GM23338 (cell line): ENCODE measurements at regions not wholly inside any gene's neighbourhood (a gene's known extent, or its start where the extent isn't known, plus 50 kb on each side); places are given as distances from the start of the nearest gene placed in this dataset.

Source experiments
- ATAC-seq: fragments of 200-7000 bp; cut with Tn5 transposase; 3 replicates; pipeline ENCODE4 v1.9.1; 2020
- DNase-seq: peaks from one replicate; pipeline ENCODE4 v3.0.0-alpha.2; 2015; ENCODE audit warnings: low spot score
- H2AFZ ChIP-seq: fragments of 200-600 bp; sonication (generic); 2 replicates; pipeline ENCODE4 v1.8.0; 2016; ENCODE audit warnings: antibody characterized with exemption, mild to moderate bottlenecking, moderate library complexity
- H3F3A ChIP-seq: fragments of 200-600 bp; sonication (generic); replicated peaks from 2 replicates; pipeline ENCODE4 v1.8.0; 2017; ENCODE audit warnings: antibody characterized with exemption, mixed run types, low read depth
- H3K27ac ChIP-seq: fragments of 200-600 bp; sonication (generic); 2 replicates; pipeline ENCODE4 v1.6.1; 2016; ENCODE audit warnings: low read depth
- H3K27me3 ChIP-seq: fragments of 200-600 bp; sonication (generic); 2 replicates; pipeline ENCODE4 v1.8.0; 2016; ENCODE audit warnings: mild to moderate bottlenecking, mixed run types, moderate library complexity; ENCODE audit not compliant: insufficient read depth
- H3K36me3 ChIP-seq: fragments of 200-600 bp; sonication (generic); 2 replicates; pipeline ENCODE4 v1.8.0; 2016; ENCODE audit warnings: mild to moderate bottlenecking; ENCODE audit not compliant: insufficient read depth
- H3K4me1 ChIP-seq: fragments of 200-600 bp; sonication (generic); 2 replicates; pipeline ENCODE4 v1.8.0; 2016; ENCODE audit warnings: mild to moderate bottlenecking, moderate library complexity; ENCODE audit not compliant: insufficient read depth
- H3K4me2 ChIP-seq: fragments of 200-600 bp; sonication (generic); 2 replicates; pipeline ENCODE4 v1.7.1; 2017; ENCODE audit warnings: mixed run types
- H3K4me3 ChIP-seq: fragments of 200-600 bp; sonication (generic); 2 replicates; pipeline ENCODE4 v1.6.1; 2016; ENCODE audit warnings: mixed run types
- H3K79me2 ChIP-seq: fragments of 200-600 bp; sonication (generic); replicated peaks from 2 replicates; pipeline ENCODE4 v1.8.0; 2017; ENCODE audit warnings: mild to moderate bottlenecking; ENCODE audit not compliant: insufficient read depth
- H3K9me2 ChIP-seq: fragments of 200-600 bp; sonication (generic); 2 replicates; pipeline ENCODE4 v1.8.0; 2017; ENCODE audit not compliant: insufficient read depth
- H4K20me1 ChIP-seq: fragments of 200-600 bp; sonication (generic); replicated peaks from 2 replicates; pipeline ENCODE4 v1.8.0; 2017; ENCODE audit warnings: mild to moderate bottlenecking; ENCODE audit not compliant: insufficient read depth
- H3K27ac Mint-ChIP-seq: 2 replicates; pipeline ENCODE4 v1.8.0; 2020; ENCODE audit warnings: inconsistent platforms, mild to moderate bottlenecking, moderate library complexity, mixed read lengths
- H3K27me3 Mint-ChIP-seq: 3 replicates; pipeline ENCODE4 v1.8.0; 2022; ENCODE audit warnings: low read depth, mild to moderate bottlenecking, moderate library complexity, mixed read lengths, inconsistent platforms; ENCODE audit not compliant: insufficient read depth, poor library complexity
- H3K36me3 Mint-ChIP-seq: 3 replicates; pipeline ENCODE4 v1.8.0; 2021; ENCODE audit warnings: low read depth, mild to moderate bottlenecking, inconsistent platforms, moderate library complexity, mixed read lengths
- H3K4me1 Mint-ChIP-seq: 3 replicates; pipeline ENCODE4 v1.8.0; 2020; ENCODE audit warnings: mild to moderate bottlenecking, inconsistent platforms, mixed read lengths
- H3K4me3 Mint-ChIP-seq: 3 replicates; pipeline ENCODE4 v1.8.0; 2021; ENCODE audit warnings: moderate library complexity, mild to moderate bottlenecking, inconsistent platforms, mixed read lengths
- H3K9me3 Mint-ChIP-seq: 3 replicates; pipeline ENCODE4 v1.8.0; 2020; ENCODE audit warnings: moderate library complexity, mild to moderate bottlenecking, inconsistent platforms, mixed read lengths
- CREB1 ChIP-seq: fragments of 250-450 bp; sonication (Bioruptor Pico); IDR thresholded peaks from 2 replicates; pipeline ENCODE4 v1.5.0; 2020; ENCODE audit warnings: low read depth, mild to moderate bottlenecking, moderate library complexity
- CTCF ChIP-seq, 2 experiments: fragments of 200-600 bp in 1 of 2; sonication (generic) in 1 of 2; conservative IDR thresholded peaks; 2 replicates each; pipeline versions ENCODE4 v1.5.1 to v1.6.1; 2016 to 2017; ENCODE audit warnings: antibody characterized with exemption in 2 of 2, low read depth in 2 of 2, mild to moderate bottlenecking in 2 of 2, moderate library complexity in 1 of 2
- EZH2 ChIP-seq: fragments of 200-600 bp; sonication (generic); IDR thresholded peaks from one replicate; pipeline ENCODE4 v1.8.0; 2017; ENCODE audit warnings: antibody characterized with exemption, mild to moderate bottlenecking, low read depth; ENCODE audit not compliant: unreplicated experiment
- EZH2phosphoT487 ChIP-seq: fragments of 200-600 bp; sonication (generic); IDR thresholded peaks from one replicate; pipeline ENCODE4 v1.8.1; 2018; ENCODE audit warnings: antibody characterized with exemption; ENCODE audit not compliant: unreplicated experiment
- JUNB ChIP-seq: IDR thresholded peaks from one replicate; pipeline ENCODE4 v1.6.1; 2016; ENCODE audit warnings: antibody characterized with exemption; ENCODE audit not compliant: unreplicated experiment
- NANOG ChIP-seq: IDR thresholded peaks from 2 replicates; pipeline ENCODE4 v1.6.1; 2016; ENCODE audit warnings: antibody characterized with exemption, borderline replicate concordance
- POLR2AphosphoS5 ChIP-seq: IDR thresholded peaks from 2 replicates; pipeline ENCODE4 v1.6.1; 2016; ENCODE audit warnings: antibody characterized with exemption, low read depth
- STAT1 ChIP-seq: IDR thresholded peaks from one replicate; pipeline ENCODE4 v1.6.1; 2016; ENCODE audit warnings: antibody characterized with exemption; ENCODE audit not compliant: unreplicated experiment
- ZNF114 ChIP-seq: fragments of 250-450 bp; sonication (Bioruptor Pico); IDR thresholded peaks from 2 replicates; pipeline ENCODE4 v1.5.0; 2020; ENCODE audit warnings: mild to moderate bottlenecking, moderate library complexity
- ZNF331 ChIP-seq: fragments of 250-450 bp; sonication (Bioruptor Pico); IDR thresholded peaks from 2 replicates; pipeline ENCODE4 v1.5.0; 2020; ENCODE audit warnings: low read depth, mild to moderate bottlenecking, moderate library complexity
- TF ChIP-seq, protein P1 (sequence below): IDR thresholded peaks from 2 replicates; pipeline ENCODE4 v1.6.1; 2016; ENCODE audit warnings: antibody characterized with exemption
- TF ChIP-seq, protein P2 (sequence below): fragments of 250-450 bp; sonication (Bioruptor Pico); IDR thresholded peaks from 2 replicates; pipeline ENCODE4 v1.5.0; 2020; ENCODE audit warnings: mild to moderate bottlenecking, moderate library complexity

- TF ChIP-seq, protein P1, sequence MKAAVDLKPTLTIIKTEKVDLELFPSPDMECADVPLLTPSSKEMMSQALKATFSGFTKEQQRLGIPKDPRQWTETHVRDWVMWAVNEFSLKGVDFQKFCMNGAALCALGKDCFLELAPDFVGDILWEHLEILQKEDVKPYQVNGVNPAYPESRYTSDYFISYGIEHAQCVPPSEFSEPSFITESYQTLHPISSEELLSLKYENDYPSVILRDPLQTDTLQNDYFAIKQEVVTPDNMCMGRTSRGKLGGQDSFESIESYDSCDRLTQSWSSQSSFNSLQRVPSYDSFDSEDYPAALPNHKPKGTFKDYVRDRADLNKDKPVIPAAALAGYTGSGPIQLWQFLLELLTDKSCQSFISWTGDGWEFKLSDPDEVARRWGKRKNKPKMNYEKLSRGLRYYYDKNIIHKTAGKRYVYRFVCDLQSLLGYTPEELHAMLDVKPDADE, result no peak
- TF ChIP-seq EZH2, result no peak
- TF ChIP-seq EZH2phosphoT487, result no peak
These were observed 76.6 kb upstream of the ACTRT2 start (continued) for GRCh38 chr1:2944705-2945104.

DNA sequence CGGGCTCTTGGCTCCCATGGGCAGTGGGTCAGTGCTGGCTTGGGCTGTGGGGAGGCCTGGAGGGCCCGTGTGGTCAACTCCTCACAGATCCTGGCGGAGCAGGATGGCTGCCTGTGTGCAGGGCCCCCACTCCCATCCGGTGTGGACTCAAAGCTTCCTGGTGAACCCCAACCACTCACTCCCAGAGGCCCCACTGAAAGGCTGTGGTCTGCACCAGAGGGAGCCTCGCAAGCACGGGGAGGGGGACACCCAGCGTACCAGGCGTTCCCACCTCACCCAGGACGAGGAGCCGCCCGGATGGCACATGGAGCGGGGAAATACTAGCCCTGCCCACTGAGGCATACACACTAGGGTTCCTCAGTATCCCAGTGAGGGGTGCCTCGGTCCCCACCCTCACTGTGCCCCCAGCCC is 75.4 kb upstream of the ACTRT2 start:
- no peak for ATAC-seq
- no peaks in the 10 kb centered on the region for H3K4me1 Mint-ChIP-seq
- no peak for DNase-seq
- H4K20me1 ChIP-seq, result no peaks in the 10 kb centered on the region
- no peak overlapping the region for H3K4me3 Mint-ChIP-seq
- H3K4me2 ChIP-seq, result no peak overlapping the region
- H3K4me3 ChIP-seq, result no peak overlapping the region
- H3K9me2 ChIP-seq, result no peaks in the 10 kb centered on the region
- H3F3A ChIP-seq, result 0 out of 2 replicates have a peak, but pooled peaks cover 3% of the 10 kb centered on the region
- H3K36me3 Mint-ChIP-seq, result peaks cover 7% of the 10 kb centered on the region; the same call in 2 of the 3 replicates
- no peaks in the 10 kb centered on the region for H3K79me2 ChIP-seq
- H2AFZ ChIP-seq, result no peak overlapping the region
- H3K9me3 Mint-ChIP-seq, result peaks cover 51% of the 10 kb centered on the region
- no peak overlapping the region for H3K27ac ChIP-seq
- H3K27ac Mint-ChIP-seq, result no peak overlapping the region
- peaks cover 5% of the 10 kb centered on the region for H3K27me3 Mint-ChIP-seq
- no peaks in the 10 kb centered on the region; the same call in 1 of the 2 replicates for H3K36me3 ChIP-seq
- no peaks in the 10 kb centered on the region for H3K27me3 ChIP-seq
- H3K4me1 ChIP-seq, result no peaks in the 10 kb centered on the region
- no peak for TF ChIP-seq ZNF114 (CRISPR knock-in tag)
- TF ChIP-seq, protein P1, result no peak
- no peak for TF ChIP-seq ZNF331
- TF ChIP-seq JUNB, result no peak
- no peak for TF ChIP-seq STAT1
- no peak for TF ChIP-seq NANOG
- TF ChIP-seq CTCF (conservative IDR thresholded peaks at IDR 0.05; ENCODE audit: low read depth in 2 of 2), result no peak
- no peak for TF ChIP-seq POLR2AphosphoS5
- TF ChIP-seq CREB1 (CRISPR knock-in tag), result no peak
- no peak for TF ChIP-seq EZH2phosphoT487
- TF ChIP-seq, protein P2, sequence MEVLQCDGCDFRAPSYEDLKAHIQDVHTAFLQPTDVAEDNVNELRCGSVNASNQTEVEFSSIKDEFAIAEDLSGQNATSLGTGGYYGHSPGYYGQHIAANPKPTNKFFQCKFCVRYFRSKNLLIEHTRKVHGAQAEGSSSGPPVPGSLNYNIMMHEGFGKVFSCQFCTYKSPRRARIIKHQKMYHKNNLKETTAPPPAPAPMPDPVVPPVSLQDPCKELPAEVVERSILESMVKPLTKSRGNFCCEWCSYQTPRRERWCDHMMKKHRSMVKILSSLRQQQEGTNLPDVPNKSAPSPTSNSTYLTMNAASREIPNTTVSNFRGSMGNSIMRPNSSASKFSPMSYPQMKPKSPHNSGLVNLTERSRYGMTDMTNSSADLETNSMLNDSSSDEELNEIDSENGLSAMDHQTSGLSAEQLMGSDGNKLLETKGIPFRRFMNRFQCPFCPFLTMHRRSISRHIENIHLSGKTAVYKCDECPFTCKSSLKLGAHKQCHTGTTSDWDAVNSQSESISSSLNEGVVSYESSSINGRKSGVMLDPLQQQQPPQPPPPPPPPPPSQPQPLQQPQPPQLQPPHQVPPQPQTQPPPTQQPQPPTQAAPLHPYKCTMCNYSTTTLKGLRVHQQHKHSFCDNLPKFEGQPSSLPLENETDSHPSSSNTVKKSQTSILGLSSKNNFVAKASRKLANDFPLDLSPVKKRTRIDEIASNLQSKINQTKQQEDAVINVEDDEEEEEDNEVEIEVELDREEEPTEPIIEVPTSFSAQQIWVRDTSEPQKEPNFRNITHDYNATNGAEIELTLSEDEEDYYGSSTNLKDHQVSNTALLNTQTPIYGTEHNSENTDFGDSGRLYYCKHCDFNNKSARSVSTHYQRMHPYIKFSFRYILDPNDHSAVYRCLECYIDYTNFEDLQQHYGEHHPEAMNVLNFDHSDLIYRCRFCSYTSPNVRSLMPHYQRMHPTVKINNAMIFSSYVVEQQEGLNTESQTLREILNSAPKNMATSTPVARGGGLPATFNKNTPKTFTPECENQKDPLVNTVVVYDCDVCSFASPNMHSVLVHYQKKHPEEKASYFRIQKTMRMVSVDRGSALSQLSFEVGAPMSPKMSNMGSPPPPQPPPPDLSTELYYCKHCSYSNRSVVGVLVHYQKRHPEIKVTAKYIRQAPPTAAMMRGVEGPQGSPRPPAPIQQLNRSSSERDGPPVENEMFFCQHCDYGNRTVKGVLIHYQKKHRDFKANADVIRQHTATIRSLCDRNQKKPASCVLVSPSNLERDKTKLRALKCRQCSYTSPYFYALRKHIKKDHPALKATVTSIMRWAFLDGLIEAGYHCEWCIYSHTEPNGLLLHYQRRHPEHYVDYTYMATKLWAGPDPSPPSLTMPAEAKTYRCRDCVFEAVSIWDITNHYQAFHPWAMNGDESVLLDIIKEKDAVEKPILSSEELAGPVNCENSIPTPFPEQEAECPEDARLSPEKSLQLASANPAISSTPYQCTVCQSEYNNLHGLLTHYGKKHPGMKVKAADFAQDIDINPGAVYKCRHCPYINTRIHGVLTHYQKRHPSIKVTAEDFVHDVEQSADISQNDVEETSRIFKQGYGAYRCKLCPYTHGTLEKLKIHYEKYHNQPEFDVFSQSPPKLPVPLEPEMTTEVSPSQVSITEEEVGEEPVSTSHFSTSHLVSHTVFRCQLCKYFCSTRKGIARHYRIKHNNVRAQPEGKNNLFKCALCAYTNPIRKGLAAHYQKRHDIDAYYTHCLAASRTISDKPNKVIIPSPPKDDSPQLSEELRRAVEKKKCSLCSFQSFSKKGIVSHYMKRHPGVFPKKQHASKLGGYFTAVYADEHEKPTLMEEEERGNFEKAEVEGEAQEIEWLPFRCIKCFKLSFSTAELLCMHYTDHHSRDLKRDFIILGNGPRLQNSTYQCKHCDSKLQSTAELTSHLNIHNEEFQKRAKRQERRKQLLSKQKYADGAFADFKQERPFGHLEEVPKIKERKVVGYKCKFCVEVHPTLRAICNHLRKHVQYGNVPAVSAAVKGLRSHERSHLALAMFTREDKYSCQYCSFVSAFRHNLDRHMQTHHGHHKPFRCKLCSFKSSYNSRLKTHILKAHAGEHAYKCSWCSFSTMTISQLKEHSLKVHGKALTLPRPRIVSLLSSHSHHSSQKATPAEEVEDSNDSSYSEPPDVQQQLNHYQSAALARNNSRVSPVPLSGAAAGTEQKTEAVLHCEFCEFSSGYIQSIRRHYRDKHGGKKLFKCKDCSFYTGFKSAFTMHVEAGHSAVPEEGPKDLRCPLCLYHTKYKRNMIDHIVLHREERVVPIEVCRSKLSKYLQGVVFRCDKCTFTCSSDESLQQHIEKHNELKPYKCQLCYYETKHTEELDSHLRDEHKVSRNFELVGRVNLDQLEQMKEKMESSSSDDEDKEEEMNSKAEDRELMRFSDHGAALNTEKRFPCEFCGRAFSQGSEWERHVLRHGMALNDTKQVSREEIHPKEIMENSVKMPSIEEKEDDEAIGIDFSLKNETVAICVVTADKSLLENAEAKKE (CRISPR knock-in tag), result no peak
- TF ChIP-seq EZH2, result no peak
